DMS79 (cell line): ENCODE measurements at regions not wholly inside any gene's neighbourhood (a gene's known extent, or its start where the extent isn't known, plus 50 kb on each side); places are given as distances from the start of the nearest gene placed in this dataset.

Source experiments
- DNase-seq: peaks from one replicate; lab custom pipeline; 2025; lab: John Stamatoyannopoulos, UW

- DNase-seq: no peak
These were observed 53.6 kb upstream of the FRMD1 start for GRCh38 chr6:168132531-168133167.

- no peak for DNase-seq
These were observed 52.7 kb upstream of the FRMD1 start for GRCh38 chr6:168131464-168132415.

DNA sequence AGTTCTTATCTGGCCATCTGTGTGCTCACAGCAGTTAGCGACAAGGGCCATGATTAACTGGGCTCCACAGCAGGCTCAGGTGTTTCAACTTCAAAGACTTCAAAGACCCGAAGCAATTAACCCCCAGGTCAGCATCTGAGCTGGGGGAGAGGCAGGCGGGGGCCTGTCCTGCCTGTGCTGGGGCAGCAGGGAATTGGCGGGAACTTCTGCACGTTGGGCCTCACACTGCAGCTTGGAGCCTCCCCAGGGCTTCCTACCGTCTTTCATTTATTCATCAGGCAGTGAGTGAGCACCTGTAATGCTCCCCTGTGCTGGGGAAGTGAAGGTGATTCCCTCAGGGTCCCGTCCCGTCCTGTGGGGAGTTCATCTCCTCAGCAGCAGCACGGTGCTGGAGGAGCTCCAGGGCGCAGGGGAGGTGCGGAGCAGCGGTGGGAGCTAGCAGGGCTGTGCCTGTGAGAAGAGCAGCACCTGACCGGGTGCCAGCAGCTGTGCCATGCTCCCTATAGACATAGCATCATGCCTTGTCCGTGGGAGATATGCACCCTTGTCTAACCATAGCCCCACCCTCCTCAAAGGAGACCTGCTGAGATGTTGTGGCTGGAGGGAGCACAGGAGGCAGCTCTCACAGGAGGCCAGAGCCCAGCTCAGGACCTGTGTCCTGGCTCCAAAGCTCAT lies 51.8 kb upstream of the FRMD1 start:
- DNase-seq: no peak

DNA sequence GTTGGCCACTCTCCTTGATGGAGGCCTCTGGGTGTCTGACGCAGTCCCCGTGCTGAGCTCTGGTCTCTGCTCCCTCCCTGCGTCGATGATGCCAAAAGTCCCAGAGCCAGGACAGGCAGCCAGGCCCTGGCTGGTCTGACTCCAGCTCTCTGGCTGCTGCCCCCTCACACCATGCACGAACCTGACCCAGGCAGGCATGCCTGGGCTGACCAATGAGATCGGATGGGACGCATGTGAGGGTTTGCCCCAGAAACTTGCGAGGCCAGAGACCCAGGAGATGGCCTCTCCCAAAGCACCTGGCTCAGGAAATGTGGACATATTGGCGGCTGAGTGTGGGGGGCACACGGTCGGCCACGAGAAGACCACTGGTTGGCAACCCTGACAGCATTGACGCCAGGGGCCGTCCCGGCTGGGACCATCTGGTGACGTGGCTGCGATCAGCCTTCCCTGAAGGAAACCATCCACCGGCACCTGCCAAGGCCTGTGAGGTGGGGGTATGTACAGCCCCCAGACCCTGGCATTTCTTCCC lies 51.2 kb upstream of the FRMD1 start:
- DNase-seq: no peak

DNA sequence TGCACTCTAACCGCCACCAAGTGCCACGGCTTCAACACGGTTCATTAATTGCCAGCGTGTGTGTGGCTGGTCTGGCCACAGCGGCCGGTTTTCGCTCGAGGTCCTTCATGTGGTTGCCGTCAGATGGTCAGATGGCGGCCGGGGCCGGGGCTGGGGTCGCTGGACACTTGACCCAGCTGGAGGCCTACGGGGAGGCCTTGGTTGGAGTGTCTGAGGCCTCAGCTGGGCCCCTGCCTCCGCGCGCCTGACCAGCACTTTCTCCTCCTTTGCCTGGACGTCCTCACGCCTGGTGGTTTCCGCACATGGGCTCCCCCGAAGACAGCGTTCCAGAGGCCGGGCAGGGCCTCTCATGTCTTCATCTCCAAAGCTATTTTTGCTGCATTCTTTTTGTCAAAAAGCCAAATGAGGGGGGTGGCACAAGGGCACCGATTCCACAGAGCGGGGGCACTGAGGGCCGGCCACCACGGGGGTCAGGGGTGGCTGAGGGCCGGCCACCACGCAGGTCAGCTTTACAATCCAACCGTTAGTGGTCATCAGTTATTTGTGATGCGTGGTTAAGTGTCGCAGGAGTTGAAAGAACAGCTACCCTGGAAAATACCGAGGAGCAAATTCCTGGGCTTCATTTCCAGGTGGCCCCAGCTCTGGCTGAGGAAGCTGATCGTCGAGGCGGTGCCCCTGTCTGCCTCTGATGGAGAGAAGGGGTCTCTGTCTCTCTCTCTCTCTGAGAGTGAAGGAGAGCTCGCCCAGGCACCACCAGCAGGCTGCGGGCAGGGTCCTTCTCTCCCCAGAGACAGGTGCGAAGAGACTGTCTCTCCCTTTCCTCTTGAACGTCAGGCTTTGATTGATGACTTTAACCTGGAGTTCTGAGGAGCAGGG lies 50.5 kb upstream of the FRMD1 start:
- no peak for DNase-seq

- DNase-seq: no peak
These were observed 49.7 kb upstream of the FRMD1 start for GRCh38 chr6:168128631-168129291.
